NCI-H1417 treated with DMSO at 0.1 percent for 48 hours (cell line): ENCODE measurements at regions not wholly inside any gene's neighbourhood (a gene's known extent, or its start where the extent isn't known, plus 50 kb on each side); places are given as distances from the start of the nearest gene placed in this dataset.
"Not testable (repeated sequence)": the region's sequence is repeated elsewhere in the genome, so short reads cannot be mapped to it uniquely, and the experiment has no call there.

Experiments
- DNase-seq: peaks from one replicate; lab custom pipeline; 2025; lab: John Stamatoyannopoulos, UW

GRCh38 chr4:133320576-133321170, 171.6 kb downstream of the PCDH10 start:
- DNase-seq, result peak; percentile 9

- no peak for DNase-seq
Observed at GRCh38 chr4:133316909-133317308, 167.8 kb downstream of the PCDH10 start.

GRCh38 chr4:133314991-133315390, 165.9 kb downstream of the PCDH10 start:
- DNase-seq, result no peak

- no peak for DNase-seq
Observed at GRCh38 chr4:133287396-133287795, 138.3 kb downstream of the PCDH10 start.

- DNase-seq, result no peak
Observed at GRCh38 chr4:133278591-133278990, 129.5 kb downstream of the PCDH10 start.

- DNase-seq, result not testable (repeated sequence)
Observed at GRCh38 chr4:133277940-133278339, 128.8 kb downstream of the PCDH10 start.

GRCh38 chr4:133275246-133275645, 126.2 kb downstream of the PCDH10 start:
- DNase-seq, result no peak

GRCh38 chr4:133273401-133273800, 124.3 kb downstream of the PCDH10 start:
- DNase-seq, result no peak

- no peak for DNase-seq
Observed at GRCh38 chr4:133270021-133270570, 121.0 kb downstream of the PCDH10 start.

- DNase-seq, result no peak
Observed at GRCh38 chr4:133268205-133268604, 119.1 kb downstream of the PCDH10 start.

- DNase-seq, result not testable (repeated sequence)
Observed at GRCh38 chr4:133267506-133267905, 118.4 kb downstream of the PCDH10 start.

GRCh38 chr4:133266966-133267365, 117.9 kb downstream of the PCDH10 start:
- not testable (repeated sequence) for DNase-seq

- DNase-seq, result not testable (repeated sequence)
Observed at GRCh38 chr4:133264251-133264650, 115.2 kb downstream of the PCDH10 start.

- DNase-seq, result no peak
Observed at GRCh38 chr4:133263104-133263503, 114.0 kb downstream of the PCDH10 start.

GRCh38 chr4:133247861-133248260, 98.8 kb downstream of the PCDH10 start:
- no peak for DNase-seq

- no peak for DNase-seq
Observed at GRCh38 chr4:133245226-133245625, 96.1 kb downstream of the PCDH10 start.
